OCI-LY3 (cell line): ENCODE measurements at regions not wholly inside any gene's neighbourhood (a gene's known extent, or its start where the extent isn't known, plus 50 kb on each side); places are given as distances from the start of the nearest gene placed in this dataset.
"Not testable (repeated sequence)": the region's sequence is repeated elsewhere in the genome, so short reads cannot be mapped to it uniquely, and the experiment has no call there.

Experiments used
- CTCF ChIP-seq: fragments of 200-600, 300-600 bp; sonication (generic); IDR thresholded peaks from 2 replicates; pipeline ENCODE4 v1.5.1; 2014; ENCODE audit warnings: antibody characterized with exemption, low read length, low read depth
- EZH2phosphoT487 ChIP-seq: fragments of 200-600 bp; shearing (Covaris generic); IDR thresholded peaks from 2 replicates; pipeline ENCODE4 v1.6.1; 2018; ENCODE audit warnings: antibody characterized with exemption, mixed run types, low read depth

- not testable (repeated sequence) for TF ChIP-seq CTCF, EZH2phosphoT487
Observed at GRCh38 chr2:16235291-16235690, 294.9 kb downstream of the MYCN start.
